Esophagus squamous epithelium (tissue), 4 donors: ENCODE measurements at regions not wholly inside any gene's neighbourhood (a gene's known extent, or its start where the extent isn't known, plus 50 kb on each side); places are given as distances from the start of the nearest gene placed in this dataset.

Experiments
- POLR2A ChIP-seq, 4 donors: fragments of 450-650 bp; IDR thresholded peaks; one replicate each; pipeline ENCODE4 v1.6.1; 2017; ENCODE audit warnings: antibody characterized with exemption in 4 of 4, mild to moderate bottlenecking in 4 of 4, moderate library complexity in 3 of 4
- TF ChIP-seq, protein P1 (sequence below), 6 experiments: fragments of 450-650 bp in 4 of 6; fragments of 200-600 bp in 2 of 6; sonication (generic) in 2 of 6; IDR thresholded peaks; one replicate each; pipeline ENCODE4 v1.5.1; 2016 to 2019; ENCODE audit warnings: antibody characterized with exemption in 6 of 6, mild to moderate bottlenecking in 4 of 6, moderate library complexity in 4 of 6

DNA sequence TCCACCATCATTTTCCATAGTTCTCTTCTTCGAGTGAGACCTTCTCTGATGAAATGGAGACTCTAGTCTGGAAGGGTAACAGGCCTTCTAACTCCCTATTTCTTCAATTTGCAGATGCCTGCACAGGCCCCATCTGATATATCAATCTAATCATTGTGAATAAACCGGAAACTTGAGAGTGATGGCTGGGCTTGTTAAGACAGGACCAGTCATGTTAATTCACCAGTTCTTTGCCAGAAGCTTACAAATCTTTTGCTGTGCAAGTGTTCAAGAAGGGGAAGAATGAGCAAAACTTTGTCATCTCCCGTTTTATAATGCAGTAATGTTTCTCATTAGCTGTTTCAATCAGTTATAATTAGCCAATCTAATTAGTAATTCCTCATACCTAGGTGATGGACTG lies 1561.3 kb upstream of the GOT2 start:
- TF ChIP-seq POLR2A (IDR thresholded peaks at IDR 0.05) = no peak
- TF ChIP-seq, protein P1, sequence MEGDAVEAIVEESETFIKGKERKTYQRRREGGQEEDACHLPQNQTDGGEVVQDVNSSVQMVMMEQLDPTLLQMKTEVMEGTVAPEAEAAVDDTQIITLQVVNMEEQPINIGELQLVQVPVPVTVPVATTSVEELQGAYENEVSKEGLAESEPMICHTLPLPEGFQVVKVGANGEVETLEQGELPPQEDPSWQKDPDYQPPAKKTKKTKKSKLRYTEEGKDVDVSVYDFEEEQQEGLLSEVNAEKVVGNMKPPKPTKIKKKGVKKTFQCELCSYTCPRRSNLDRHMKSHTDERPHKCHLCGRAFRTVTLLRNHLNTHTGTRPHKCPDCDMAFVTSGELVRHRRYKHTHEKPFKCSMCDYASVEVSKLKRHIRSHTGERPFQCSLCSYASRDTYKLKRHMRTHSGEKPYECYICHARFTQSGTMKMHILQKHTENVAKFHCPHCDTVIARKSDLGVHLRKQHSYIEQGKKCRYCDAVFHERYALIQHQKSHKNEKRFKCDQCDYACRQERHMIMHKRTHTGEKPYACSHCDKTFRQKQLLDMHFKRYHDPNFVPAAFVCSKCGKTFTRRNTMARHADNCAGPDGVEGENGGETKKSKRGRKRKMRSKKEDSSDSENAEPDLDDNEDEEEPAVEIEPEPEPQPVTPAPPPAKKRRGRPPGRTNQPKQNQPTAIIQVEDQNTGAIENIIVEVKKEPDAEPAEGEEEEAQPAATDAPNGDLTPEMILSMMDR (IDR thresholded peaks at IDR 0.05) = no peak
